Cardiac fibroblast (primary cell): ENCODE measurements at regions not wholly inside any gene's neighbourhood (a gene's known extent, or its start where the extent isn't known, plus 50 kb on each side); places are given as distances from the start of the nearest gene placed in this dataset.

Experiments used
- DNase-seq, 2 donors: peaks; one replicate each; pipeline versions ENCODE4 v3.0.0 to v3.0.0-alpha.2; 2010; ENCODE audit warnings: low read depth in 2 of 2
- H3K4me3 ChIP-seq, 2 donors: replicated peaks in 1 of 2; 1 replicate in 1 of 2; 2 replicates in 1 of 2; pipeline ENCODE4 v1.5.1; 2011; ENCODE audit warnings: low read depth in 2 of 2, low read length in 2 of 2, mild to moderate bottlenecking in 2 of 2, moderate library complexity in 1 of 2
- CTCF ChIP-seq: IDR thresholded peaks from one replicate; pipeline ENCODE4 v1.5.1; 2011; ENCODE audit warnings: low read depth, mild to moderate bottlenecking, low read length, inconsistent platforms

- no peak for DNase-seq
- no peak overlapping the region for H3K4me3 ChIP-seq
- no peak for TF ChIP-seq CTCF
These were observed 282.6 kb upstream of the LRRC3B start for GRCh38 chr3:26340001-26340400.

GRCh38 chr3:26343647-26344046 lies 278.9 kb upstream of the LRRC3B start:
- no peak overlapping the region for H3K4me3 ChIP-seq
- DNase-seq: no peak
- TF ChIP-seq CTCF: no peak

- no peak for TF ChIP-seq CTCF
- DNase-seq: no peak
- no peak overlapping the region for H3K4me3 ChIP-seq
These were observed 277.0 kb upstream of the LRRC3B start for GRCh38 chr3:26345613-26346012.

GRCh38 chr3:26346497-26346896 lies 276.1 kb upstream of the LRRC3B start:
- H3K4me3 ChIP-seq: no peak overlapping the region
- DNase-seq: no peak
- no peak for TF ChIP-seq CTCF

DNA sequence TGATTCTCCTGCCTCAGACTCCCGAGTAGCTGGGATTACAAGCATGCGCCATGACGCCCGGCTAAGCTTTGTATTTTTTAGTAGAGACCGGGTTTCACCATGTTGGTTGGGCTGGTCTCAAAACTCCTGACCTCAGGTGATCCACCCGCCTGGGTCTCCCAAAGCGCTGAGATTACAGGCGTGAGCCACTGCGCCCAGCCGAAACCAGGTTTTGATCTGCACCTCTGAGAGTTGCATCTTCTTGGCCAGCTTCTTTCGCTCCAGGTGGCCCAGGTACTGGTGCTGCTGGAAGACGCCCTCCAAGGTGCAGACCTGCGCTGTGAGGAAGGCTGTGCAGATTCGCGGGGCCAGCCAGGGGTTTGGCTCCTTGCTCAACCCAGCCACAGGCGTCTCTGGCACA lies 275.4 kb upstream of the LRRC3B start:
- no peak for DNase-seq
- TF ChIP-seq CTCF: no peak
- no peak overlapping the region for H3K4me3 ChIP-seq

DNA sequence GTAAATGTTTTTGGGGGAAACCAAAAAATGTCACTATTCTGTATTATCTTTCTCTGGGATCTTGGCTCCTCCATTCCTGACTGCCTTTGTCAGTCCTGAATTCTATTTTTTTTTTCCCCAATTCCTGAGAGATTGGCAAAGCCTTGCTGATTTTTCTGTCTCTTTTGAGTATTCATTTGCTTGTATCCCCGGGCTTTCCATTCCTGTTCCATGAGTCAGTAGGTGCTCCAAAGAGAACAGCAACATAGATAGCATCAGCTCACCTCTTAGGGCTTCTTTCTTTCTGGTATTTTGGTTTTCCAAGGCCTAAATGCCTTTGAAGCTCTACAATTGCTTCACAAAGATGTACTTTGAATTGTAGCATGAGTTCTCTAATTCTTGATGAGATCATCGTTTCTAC lies 271.7 kb upstream of the LRRC3B start:
- no peak for TF ChIP-seq CTCF
- H3K4me3 ChIP-seq: no peak overlapping the region
- DNase-seq: no peak

DNA sequence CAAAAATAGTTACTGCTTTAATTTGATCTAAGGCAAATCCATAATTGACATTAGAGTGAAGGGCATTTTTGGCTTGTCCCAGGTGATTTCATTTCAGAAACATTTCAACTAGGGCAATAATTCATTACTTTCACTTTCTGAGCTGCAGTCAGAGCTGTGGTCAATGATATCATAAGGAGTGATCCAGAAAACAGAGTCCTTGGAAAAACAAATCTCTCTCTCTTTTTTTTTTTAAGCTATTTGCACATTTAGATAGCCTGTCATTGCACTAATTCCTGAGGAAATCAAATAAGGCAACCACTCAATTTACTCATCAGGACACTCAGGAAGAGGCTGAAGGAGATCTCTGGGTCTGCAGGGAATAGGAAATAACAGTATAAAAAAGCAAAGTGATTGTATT lies 269.5 kb upstream of the LRRC3B start:
- no peak overlapping the region for H3K4me3 ChIP-seq
- TF ChIP-seq CTCF: no peak
- no peak for DNase-seq
